ENCODE measurements at regions not wholly inside any gene's neighbourhood (a gene's known extent, or its start where the extent isn't known, plus 50 kb on each side); places are given as distances from the start of the nearest gene placed in this dataset.

- Mint-ChIP-seq H3K4me1 (peaks cover 14% of the 10 kb centered on the region), H3K27me3 (ENCODE audit: low read depth) (no peaks in the 10 kb centered on the region), H3K4me3 (no peak overlapping the region), H3K9me3 (no peaks in the 10 kb centered on the region), H3K36me3 (no peaks in the 10 kb centered on the region), H3K27ac (no peak overlapping the region)
- POLR2A ChIA-PET: no interaction called here
- no peak for ATAC-seq
- DNase-seq (ENCODE audit: low spot score): no peak
- no peak for TF ChIP-seq ZNF121 (CRISPR knock-in tag; IDR thresholded peaks at IDR 0.05)
- TF ChIP-seq EMX1 (CRISPR knock-in tag; IDR thresholded peaks at IDR 0.05): no peak
- TF ChIP-seq AR (CRISPR knock-in tag; IDR thresholded peaks at IDR 0.05): no peak
- CTCF ChIA-PET: interaction anchor here (0.6 kb wide), 1 partner anchor 995 kb away, joined by 4 read pairs; no protein-coding TSS in a partner anchor
Measured at GRCh38 chr13:74765955-74766354, 631.8 kb upstream of the KLF12 start.

GRCh38 chr13:74761801-74762757 is 627.9 kb upstream of the KLF12 start:
- no peak for ATAC-seq
- H3K27me3 Mint-ChIP-seq (ENCODE audit: low read depth): no peaks in the 10 kb centered on the region
- CTCF ChIA-PET: no interaction called here
- no peak overlapping the region for H3K27ac Mint-ChIP-seq
- no peaks in the 10 kb centered on the region; the same call in 1 of the 2 replicates for H3K9me3 Mint-ChIP-seq
- H3K4me3 Mint-ChIP-seq: no peak overlapping the region
- POLR2A ChIA-PET: no interaction called here
- H3K36me3 Mint-ChIP-seq: no peaks in the 10 kb centered on the region
- H3K4me1 Mint-ChIP-seq: peaks cover 24% of the 10 kb centered on the region
- no peak for DNase-seq (ENCODE audit: low spot score)
- TF ChIP-seq ELF4 (CRISPR knock-in tag; IDR thresholded peaks at IDR 0.05; ENCODE audit: low read depth) (no peak), ZMAT4 (CRISPR knock-in tag; IDR thresholded peaks at IDR 0.05) (no peak), ZNF416 (CRISPR knock-in tag; IDR thresholded peaks at IDR 0.05) (no peak), ZNF423 (CRISPR knock-in tag; IDR thresholded peaks at IDR 0.05) (no peak), ERG (CRISPR knock-in tag; IDR thresholded peaks at IDR 0.05) (no peak), MXD4 (CRISPR knock-in tag; IDR thresholded peaks at IDR 0.05; ENCODE audit: borderline replicate concordance) (no peak), JUN (CRISPR knock-in tag; IDR thresholded peaks at IDR 0.05) (no peak), STAT6 (CRISPR knock-in tag; conservative IDR thresholded peaks at IDR 0.05; ENCODE audit: low read depth) (no peak), E2F5 (CRISPR knock-in tag; IDR thresholded peaks at IDR 0.05) (no peak), FOXJ3 (CRISPR knock-in tag; IDR thresholded peaks at IDR 0.05; ENCODE audit: borderline replicate concordance) (no peak), ZNF138 (CRISPR knock-in tag; conservative IDR thresholded peaks at IDR 0.05) (no peak), NR1H2 (CRISPR knock-in tag; IDR thresholded peaks at IDR 0.05) (no peak), FOXP4 (CRISPR knock-in tag; IDR thresholded peaks at IDR 0.05) (no peak), CREB1 (CRISPR knock-in tag; IDR thresholded peaks at IDR 0.05) (no peak), RELA (CRISPR knock-in tag; IDR thresholded peaks at IDR 0.05; ENCODE audit: borderline replicate concordance) (no peak), USF2 (CRISPR knock-in tag; IDR thresholded peaks at IDR 0.05) (no peak), ATF2 (CRISPR knock-in tag; IDR thresholded peaks at IDR 0.05; ENCODE audit: borderline replicate concordance, low read depth) (no peak)

Measured in WTC11 (cell line).